ENCODE measurements at regions not wholly inside any gene's neighbourhood (a gene's known extent, or its start where the extent isn't known, plus 50 kb on each side); places are given as distances from the start of the nearest gene placed in this dataset.

GRCh38 chr3:153958635-153959595 is 162.3 kb upstream of the ARHGEF26 start:
- Histone ChIP-seq H3K9ac (ENCODE audit: control insufficient read depth, extremely low read depth, insufficient read depth, low read length) (no peak overlapping the region), H3K36me3 (ENCODE audit: control insufficient read depth in 2 of 2, extremely low read depth in 1 of 2, insufficient read depth in 2 of 2, low read length in 2 of 2) (no peaks in the 10 kb centered on the region), H2AFZ (ENCODE audit: control insufficient read depth, low read length) (no peak overlapping the region), H3K79me2 (ENCODE audit: control insufficient read depth, insufficient read depth, low read length) (no peaks in the 10 kb centered on the region), H3K4me1 (ENCODE audit: control insufficient read depth, extremely low read depth, insufficient read depth, low read length) (no peaks in the 10 kb centered on the region), H3K27me3 (ENCODE audit: control insufficient read depth, extremely low read depth, insufficient read depth, low read length) (no peaks in the 10 kb centered on the region), H3K9me1 (ENCODE audit: control insufficient read depth, extremely low read depth, insufficient read depth, low read length) (no peaks in the 10 kb centered on the region), H3K4me3 (ENCODE audit: control insufficient read depth in 2 of 3, extremely low read depth in 1 of 3, insufficient read depth in 2 of 3, low read depth in 1 of 3, low read length in 3 of 3) (no peak overlapping the region), H4K20me1 (ENCODE audit: control insufficient read depth, extremely low read depth, insufficient read depth, low read length) (no peaks in the 10 kb centered on the region), H3K4me2 (ENCODE audit: control insufficient read depth, extremely low read depth, insufficient read depth, low read depth, low read length) (no peak overlapping the region), H3K27ac (ENCODE audit: control insufficient read depth, insufficient read depth, low read length) (no peak overlapping the region), H3K9me3 (ENCODE audit: control insufficient read depth, low read depth, low read length) (no peaks in the 10 kb centered on the region)
- no peak for DNase-seq (ENCODE audit: low read depth, low spot score)
- TF ChIP-seq EZH2 (IDR thresholded peaks at IDR 0.05; ENCODE audit: low read length) (no peak), CTCF (optimal IDR thresholded peaks at IDR 0.05 in 1 of 3, IDR thresholded peaks at IDR 0.05 in 1 of 3, conservative IDR thresholded peaks at IDR 0.05 in 1 of 3; ENCODE audit: extremely low read depth in 1 of 3, insufficient read depth in 2 of 3, low read length in 3 of 3) (no peak)
- dilution Hi-C loops (cut with MboI; ENCODE audit: extremely low pct_ligation_motif_present, low sequenced_read_pairs): no loop called here
- FAIRE-seq: no peak

DNA sequence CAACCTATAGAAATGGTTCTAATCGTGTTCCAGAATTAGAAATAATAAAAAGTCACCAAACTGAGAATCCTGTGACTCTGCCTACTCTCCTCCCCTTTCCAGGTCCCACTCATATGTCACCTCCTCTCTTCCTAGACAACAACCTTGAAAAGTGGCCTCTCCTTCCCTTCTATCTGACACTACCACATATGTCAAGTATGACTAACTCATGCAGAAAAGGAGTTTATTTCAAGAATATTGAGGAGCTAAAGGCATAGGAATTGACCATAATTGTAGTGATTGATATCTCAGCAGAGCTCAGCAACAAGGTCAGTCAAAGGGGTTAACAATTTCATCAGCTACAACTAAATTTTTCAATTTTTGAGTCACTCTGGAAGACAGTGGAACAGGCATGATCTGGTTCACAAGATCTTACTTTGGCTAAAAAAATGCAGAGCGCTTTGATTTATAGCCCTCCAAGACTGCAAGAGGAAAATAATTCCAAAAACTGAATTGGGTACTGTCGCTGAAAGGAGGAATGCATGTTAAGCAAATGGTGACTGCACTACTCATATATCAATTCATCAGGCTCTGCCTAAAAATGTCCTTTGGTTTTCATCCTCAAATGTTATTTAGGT is 160.6 kb upstream of the ARHGEF26 start:
- H2AFZ ChIP-seq (ENCODE audit: control insufficient read depth, low read length): no peak overlapping the region
- no peak for FAIRE-seq
- dilution Hi-C loops (cut with MboI; ENCODE audit: extremely low pct_ligation_motif_present, low sequenced_read_pairs): no loop called here

More for the DNA sequence above, 160.6 kb upstream of the ARHGEF26 start:
- H3K4me1 ChIP-seq (ENCODE audit: control insufficient read depth, extremely low read depth, insufficient read depth, low read length): no peaks in the 10 kb centered on the region
- H3K9me3 ChIP-seq (ENCODE audit: control insufficient read depth, low read depth, low read length): no peaks in the 10 kb centered on the region
- H3K27ac ChIP-seq (ENCODE audit: control insufficient read depth, insufficient read depth, low read length): no peak overlapping the region
- no peak overlapping the region for H3K4me2 ChIP-seq (ENCODE audit: control insufficient read depth, extremely low read depth, insufficient read depth, low read depth, low read length)
- H3K27me3 ChIP-seq (ENCODE audit: control insufficient read depth, extremely low read depth, insufficient read depth, low read length): no peaks in the 10 kb centered on the region
- no peak overlapping the region for H3K4me3 ChIP-seq (ENCODE audit: control insufficient read depth in 2 of 3, extremely low read depth in 1 of 3, insufficient read depth in 2 of 3, low read depth in 1 of 3, low read length in 3 of 3)
- H3K9ac ChIP-seq (ENCODE audit: control insufficient read depth, extremely low read depth, insufficient read depth, low read length): no peak overlapping the region
- TF ChIP-seq CTCF (optimal IDR thresholded peaks at IDR 0.05 in 1 of 3, IDR thresholded peaks at IDR 0.05 in 1 of 3, conservative IDR thresholded peaks at IDR 0.05 in 1 of 3; ENCODE audit: extremely low read depth in 1 of 3, insufficient read depth in 2 of 3, low read length in 3 of 3): no peak
- no peak for TF ChIP-seq EZH2 (IDR thresholded peaks at IDR 0.05; ENCODE audit: low read length)
- H4K20me1 ChIP-seq (ENCODE audit: control insufficient read depth, extremely low read depth, insufficient read depth, low read length): no peaks in the 10 kb centered on the region
- no peak for DNase-seq (ENCODE audit: low read depth, low spot score)
- no peaks in the 10 kb centered on the region for H3K36me3 ChIP-seq (ENCODE audit: control insufficient read depth in 2 of 2, extremely low read depth in 1 of 2, insufficient read depth in 2 of 2, low read length in 2 of 2)
- H3K9me1 ChIP-seq (ENCODE audit: control insufficient read depth, extremely low read depth, insufficient read depth, low read length): no peaks in the 10 kb centered on the region
- no peaks in the 10 kb centered on the region for H3K79me2 ChIP-seq (ENCODE audit: control insufficient read depth, insufficient read depth, low read length)
